ENCODE measurements at regions not wholly inside any gene's neighbourhood (a gene's known extent, or its start where the extent isn't known, plus 50 kb on each side); places are given as distances from the start of the nearest gene placed in this dataset.

- no peak for TF ChIP-seq EZH2 (IDR thresholded peaks at IDR 0.05)
- TF ChIP-seq POLR2AphosphoS5 (IDR thresholded peaks at IDR 0.05; ENCODE audit: borderline replicate concordance, low read depth, low read length) = no peak
These were observed 203.8 kb upstream of the MCTP2 start for GRCh38 chr15:94027581-94027980.

Data from SK-N-MC (cell line).